Stimulated activated CD4-positive, alpha-beta T cell treated with anti-CD3 and anti-CD28 coated beads, Interleukin-15, amount 100 ng/mL, for 24 hours (primary cell): ENCODE measurements at regions not wholly inside any gene's neighbourhood (a gene's known extent, or its start where the extent isn't known, plus 50 kb on each side); places are given as distances from the start of the nearest gene placed in this dataset.
"Not testable (repeated sequence)": the region's sequence is repeated elsewhere in the genome, so short reads cannot be mapped to it uniquely, and the experiment has no call there.

Experiments used
- DNase-seq: peaks from one replicate; pipeline ENCODE4 v3.0.0-alpha.2; 2020

DNA sequence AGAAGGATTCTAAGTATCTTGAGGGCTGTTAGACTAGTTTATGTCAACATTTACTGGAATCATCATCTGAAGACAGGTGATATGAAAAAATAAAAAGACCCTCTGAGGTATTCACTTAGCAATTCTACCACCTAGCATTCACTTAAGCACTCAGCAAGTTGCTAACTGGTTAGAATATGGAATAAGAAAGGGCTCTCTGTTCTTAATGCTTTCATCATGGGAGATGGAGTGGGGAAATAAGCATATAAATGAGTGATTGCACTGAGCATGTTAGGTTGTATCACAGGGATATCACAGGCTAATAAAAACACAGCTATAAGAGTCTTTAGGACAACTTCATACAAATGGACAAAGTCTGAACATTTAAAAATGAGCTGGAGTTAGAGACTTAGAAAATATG lies 1238.8 kb downstream of the CDH11 start:
- DNase-seq: no peak

DNA sequence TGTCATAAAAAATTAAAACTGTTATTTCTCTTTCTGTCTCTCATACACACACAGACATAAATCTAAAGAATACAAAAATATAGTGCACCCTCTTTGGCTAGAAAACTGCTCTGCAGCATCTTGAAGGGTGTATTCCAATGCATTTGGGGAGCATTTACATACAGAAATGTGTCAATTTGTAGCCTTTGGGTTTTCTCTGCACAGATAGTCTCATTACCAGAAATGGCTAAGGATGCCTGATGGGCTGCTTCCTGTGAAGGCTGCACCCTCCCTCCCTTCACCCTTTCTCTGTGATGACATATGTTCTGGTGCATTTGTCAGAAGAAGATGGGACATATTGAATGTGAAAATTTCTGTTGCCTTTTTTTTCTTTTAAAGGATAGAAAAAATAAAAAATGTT lies 1239.3 kb downstream of the CDH11 start:
- DNase-seq: no peak

DNA sequence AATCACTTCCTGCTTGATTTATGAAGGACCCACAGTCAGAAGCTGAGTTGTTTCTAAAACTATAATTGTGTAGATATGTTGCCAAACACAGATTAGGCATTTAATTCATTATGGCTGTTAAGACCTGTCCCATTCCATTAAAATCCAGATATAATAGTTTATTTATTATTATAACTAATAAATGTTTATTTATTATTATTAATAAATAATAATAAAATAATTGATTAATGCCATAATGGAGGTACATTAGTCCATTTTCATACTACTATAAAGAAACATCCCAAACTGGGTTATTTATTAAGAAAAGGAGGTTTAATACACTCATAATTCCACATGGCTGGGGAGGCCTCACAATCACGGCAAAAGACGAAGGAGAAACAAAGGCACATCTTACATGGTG lies 1240.9 kb downstream of the CDH11 start:
- no peak for DNase-seq

DNA sequence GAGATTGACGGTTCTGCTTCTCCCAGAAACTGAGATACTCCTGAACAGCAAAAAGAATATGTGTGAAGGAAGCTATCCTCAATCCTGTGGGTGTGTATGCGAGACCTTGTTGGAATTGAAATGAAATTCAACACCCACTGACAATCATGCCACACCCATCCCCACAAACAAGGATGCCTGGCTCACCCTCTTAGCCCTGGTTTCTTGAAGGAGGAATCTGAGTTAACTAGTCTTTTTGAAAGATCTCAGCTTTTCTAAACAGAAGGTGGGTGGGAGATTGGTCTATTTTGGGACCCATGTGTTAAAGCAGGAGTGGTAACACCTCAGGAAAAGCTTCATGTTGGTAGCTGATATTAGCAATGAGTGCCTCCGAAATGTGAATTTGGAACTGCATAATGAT lies 1244.5 kb downstream of the CDH11 start:
- no peak for DNase-seq

DNA sequence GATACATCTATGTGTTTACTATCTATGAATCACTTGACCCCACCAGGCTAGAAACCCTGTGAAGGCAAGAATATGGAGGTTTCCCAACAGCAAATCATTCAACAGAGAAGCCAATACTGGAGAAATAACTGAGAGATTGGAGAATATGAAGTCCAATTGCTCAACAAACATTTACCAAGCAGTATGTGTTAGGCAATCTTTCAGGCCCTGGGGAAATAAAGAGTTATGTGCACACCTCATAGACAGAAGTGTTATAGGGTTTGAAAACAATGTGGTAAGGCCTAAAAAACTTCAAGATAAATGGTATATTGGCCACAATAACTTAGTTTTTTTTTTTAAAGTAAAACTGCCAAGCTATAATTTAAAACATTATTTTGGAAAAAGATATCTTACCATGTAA lies 1245.8 kb downstream of the CDH11 start:
- no peak for DNase-seq

- DNase-seq: not testable (repeated sequence)
Observed at GRCh38 chr16:63860700-63861099, 1261.2 kb downstream of the CDH11 start.

GRCh38 chr16:63856537-63856936 lies 1265.3 kb downstream of the CDH11 start:
- DNase-seq: no peak

GRCh38 chr16:63850979-63851378 lies 1270.9 kb downstream of the CDH11 start:
- DNase-seq: no peak

DNA sequence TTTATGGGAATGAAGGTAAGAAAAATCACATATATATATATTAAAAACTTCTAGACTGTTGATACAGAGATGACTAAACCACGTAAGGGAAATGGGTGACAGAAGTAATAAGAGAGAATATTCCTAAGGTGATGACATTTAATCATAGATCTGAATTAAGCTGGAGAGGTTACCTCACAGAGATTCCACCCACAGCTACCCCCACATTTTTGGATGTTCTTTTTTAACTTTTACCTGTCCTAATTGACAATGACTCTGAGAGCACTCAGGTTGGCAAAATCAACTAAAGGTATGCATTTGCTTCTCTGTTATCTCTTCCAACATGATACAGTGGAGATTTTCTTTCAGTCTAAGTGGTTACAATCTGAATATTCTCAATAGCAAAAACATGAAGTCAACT lies 1280.6 kb downstream of the CDH11 start:
- DNase-seq: no peak

DNA sequence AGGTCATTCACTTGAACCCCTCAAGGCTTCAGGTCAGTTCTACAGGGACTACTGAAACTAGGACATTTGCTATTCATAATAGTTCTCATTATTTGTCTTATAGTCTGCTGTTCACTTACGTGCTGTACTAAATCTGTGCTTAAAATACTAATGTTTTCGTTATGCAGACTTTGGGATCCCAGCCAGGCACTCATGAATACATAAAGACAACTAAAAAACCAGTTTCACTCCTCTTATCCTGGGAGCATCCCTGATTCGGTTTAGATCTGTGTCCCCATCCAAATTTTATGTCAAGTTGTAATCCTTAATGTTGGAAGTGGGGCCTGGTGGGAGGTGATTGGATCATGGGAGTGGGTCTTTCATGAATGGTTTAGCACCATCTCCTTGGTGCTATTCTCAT lies 1291.8 kb downstream of the CDH11 start:
- DNase-seq: no peak

DNA sequence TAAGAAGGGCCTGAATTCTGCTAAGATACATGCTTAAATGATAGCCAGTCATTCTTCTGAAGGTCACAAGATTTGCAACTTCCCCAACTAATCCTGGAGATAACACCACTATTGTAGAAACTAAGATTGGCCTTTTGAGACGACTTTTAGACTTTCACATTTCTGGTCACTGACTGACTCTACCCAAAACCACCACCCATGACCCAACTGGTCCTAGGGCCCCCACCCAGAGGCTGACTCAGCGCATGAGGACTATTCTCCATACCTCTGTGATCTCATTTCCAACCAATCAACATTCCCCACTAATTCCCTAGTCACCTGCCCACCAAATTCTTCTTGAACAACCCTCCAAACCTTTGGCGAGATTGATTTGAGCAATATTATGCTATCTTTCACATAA lies 1299.0 kb downstream of the CDH11 start:
- DNase-seq: no peak

GRCh38 chr16:63816276-63816675 lies 1305.6 kb downstream of the CDH11 start:
- DNase-seq: no peak

DNA sequence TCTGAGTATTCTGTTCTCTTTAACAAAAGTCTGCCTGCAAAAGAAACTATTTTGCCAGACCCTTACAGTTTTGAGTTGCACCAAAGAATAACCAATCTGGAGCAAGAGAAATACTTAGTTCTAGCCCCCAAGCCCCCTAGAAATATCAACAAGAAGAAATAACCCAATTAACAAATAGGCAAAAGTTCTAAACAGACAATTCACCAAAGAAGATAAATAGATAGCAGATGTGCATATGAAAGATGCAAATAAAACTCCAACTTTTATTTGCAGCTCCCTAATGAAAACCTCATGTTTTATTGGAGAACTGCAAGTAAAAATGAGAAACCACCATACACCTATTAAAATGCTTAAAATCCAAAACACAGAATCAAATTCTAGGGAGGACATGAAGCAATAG lies 1308.0 kb downstream of the CDH11 start:
- DNase-seq: no peak

GRCh38 chr16:63808730-63809129 lies 1313.1 kb downstream of the CDH11 start:
- DNase-seq: no peak

DNA sequence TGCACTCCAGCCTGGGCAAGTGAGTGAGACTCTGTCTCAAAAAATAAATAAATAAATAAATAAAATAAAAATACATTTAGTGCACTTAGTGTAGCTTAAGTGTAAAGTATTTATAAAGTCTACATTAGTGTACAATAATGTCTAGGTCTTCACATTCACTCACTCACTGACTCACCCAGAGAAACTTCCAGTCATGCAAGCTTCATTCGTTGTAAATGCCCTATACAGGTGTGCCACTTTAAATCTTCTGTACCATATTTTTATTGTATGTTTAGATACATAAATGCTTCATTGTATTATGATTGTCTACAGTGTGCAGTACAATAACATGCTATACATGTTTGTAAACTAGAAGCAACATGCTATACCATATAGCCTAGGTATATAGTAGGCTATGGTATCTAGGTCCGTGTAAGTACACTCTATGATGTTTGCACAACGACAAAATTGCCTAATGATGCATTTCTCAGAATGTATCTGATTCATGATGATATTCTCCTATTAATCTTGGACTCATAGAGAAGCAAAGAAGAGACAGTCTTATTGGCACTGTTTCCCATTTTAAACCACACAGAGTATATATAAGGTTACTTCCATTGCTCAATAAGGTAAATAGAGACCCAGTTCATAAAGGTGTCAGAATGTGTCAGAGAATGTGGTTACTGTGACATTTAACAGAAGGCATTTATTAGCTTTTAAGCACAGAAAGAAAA lies 1314.9 kb downstream of the CDH11 start:
- DNase-seq: no peak

DNA sequence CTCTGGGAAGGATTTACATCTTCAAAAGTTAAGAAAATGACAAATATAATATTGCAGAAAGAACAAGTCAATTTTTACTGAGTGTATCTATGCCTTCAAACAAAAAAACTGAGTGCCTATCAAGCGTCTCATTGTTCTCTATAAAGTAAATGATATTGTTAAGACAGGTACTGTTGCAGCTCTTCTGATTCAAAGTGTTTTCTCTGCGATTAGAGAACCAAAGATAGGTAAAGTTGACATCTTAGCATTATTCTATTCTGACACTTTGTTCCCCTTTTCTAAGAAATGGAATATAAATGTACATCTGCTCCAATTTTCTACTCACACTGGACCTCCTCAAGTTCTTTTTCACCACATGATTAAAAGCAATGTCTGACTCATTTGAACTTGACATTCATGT lies 1317.7 kb downstream of the CDH11 start:
- no peak for DNase-seq

DNA sequence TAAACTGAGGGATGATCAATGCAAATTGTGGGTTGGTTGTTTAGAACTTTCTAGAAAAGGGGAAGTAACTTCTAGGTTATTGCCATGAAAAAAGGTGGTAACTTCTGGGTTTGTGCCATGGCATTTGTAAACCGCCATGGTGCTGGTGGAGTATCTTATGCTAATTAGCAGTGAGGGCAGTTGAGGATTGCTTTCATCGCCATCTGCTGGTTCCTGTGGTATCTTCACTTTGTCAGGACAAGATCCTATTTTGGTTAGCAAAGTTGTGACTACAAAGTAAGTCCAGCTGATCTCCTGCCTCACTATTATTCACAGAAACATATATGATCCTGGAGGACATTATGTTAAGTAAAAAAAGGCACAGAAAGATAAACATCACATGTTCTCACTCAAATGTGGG lies 1332.3 kb downstream of the CDH11 start:
- DNase-seq: no peak

DNA sequence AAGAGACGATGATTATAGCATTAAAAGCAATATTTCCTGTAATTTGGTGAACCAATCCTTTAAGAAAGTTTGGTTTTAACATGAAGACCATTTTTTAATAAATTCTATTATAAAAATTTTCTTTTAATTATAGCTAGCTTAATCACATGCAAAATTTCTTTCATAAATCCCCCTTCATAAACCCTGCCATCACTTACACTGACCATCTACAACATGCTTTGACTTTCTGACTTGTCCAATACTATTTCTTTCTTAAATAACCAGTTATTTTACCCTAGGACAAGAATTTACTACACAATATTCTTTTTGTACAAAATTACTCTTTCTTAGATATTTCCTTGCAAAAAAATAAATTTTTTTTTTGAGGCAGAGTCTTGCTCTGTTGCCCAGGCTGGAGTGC lies 1334.8 kb downstream of the CDH11 start:
- no peak for DNase-seq

DNA sequence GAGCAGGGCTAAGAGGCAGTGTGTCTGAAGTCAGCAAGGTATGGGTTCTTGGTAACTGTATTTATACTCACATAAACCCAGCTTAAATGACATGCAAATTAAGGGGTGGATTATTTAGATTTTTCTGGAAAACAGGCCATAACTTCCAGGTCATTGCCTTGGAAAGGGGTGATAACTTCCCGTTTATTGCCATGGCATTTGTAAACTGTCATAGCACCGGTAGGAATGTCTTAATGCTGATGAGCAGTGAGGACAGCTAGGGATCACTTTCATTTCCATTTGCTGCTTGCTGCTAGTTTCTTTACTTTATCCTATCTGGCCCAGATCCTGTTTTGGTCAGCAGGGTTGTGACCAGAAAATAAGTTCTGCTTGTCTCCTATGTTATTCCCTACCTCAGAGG lies 1336.7 kb downstream of the CDH11 start:
- DNase-seq: no peak

- no peak for DNase-seq
Observed at GRCh38 chr16:63776437-63776836, 1345.4 kb downstream of the CDH11 start.

DNA sequence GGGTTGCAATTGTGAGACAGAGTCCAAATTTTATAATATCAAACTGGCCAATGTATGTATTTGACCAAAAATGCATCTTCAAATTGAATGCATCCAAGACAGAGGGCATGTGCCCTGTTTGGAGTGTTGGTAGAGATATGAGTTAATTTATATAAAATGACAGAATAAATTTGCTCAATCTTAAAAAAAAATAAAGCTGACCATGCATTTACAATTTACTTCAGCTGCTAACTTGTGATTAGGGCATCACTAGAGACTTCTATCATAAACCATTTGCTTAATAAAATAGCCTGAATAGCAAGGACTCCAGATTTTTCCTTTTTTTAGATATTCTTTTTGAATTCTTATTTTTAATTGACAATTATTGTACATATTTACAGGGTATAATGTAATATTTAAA lies 1345.8 kb downstream of the CDH11 start:
- no peak for DNase-seq

- DNase-seq: no peak
Observed at GRCh38 chr16:63774302-63774701, 1347.6 kb downstream of the CDH11 start.

DNA sequence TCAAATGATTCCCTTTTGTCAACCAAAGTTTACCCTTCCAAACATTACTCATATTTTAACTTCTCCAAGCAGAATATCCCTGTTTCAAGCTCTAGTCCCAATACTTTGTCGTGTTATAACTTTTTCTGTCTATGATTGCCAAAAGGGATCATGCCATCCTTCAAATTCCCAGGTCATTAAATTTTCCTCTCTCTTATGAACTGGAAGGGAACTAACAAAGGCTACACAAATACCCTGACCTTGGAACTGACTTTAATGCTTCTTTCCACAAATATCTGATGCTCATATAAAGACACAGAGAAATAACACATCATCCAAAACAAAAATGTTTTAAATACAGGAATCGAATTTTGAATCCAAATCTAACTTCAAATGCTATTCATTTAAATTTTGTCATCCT lies 1352.7 kb downstream of the CDH11 start:
- DNase-seq: no peak

GRCh38 chr16:63760246-63760645 lies 1361.6 kb downstream of the CDH11 start:
- DNase-seq: not testable (repeated sequence)

DNA sequence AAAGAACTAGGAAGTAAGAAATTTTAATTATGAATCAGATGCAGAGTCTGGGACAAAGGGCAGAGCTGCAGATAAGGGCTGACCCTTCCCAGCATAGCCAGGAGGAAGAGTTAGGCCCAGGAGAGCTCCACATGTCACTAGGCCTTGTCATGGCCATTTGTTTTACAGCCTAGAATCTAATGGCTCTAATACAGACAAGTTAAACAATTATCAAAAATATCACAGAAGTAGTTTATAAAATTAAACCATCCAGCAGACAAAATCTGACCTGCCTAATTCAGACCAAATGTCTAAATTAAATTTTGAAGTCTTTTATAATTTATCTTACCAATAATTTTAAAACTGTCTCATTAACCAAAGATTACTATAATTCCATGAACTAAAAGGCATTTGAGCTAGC lies 1369.5 kb downstream of the CDH11 start:
- no peak for DNase-seq

DNA sequence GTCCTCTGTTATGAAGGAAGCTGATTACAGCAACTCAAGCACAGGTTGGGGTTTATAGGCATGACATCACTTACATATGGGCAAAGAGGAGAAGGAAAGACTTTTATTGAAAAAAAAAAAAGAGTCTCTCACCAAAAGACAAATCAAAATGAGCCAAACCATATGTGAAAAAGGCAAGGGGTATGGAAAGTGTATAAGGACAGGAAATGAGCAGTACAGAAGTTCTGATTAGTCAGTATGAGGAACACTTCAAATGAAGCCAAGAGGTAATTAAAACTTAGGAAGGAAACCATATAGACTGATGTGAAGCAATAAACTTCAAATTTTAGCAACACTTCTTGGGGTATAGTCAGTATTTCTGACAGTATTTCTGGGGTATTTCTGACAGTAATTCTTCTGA lies 1372.6 kb downstream of the CDH11 start:
- no peak for DNase-seq
